ENCODE measurements at regions not wholly inside any gene's neighbourhood (a gene's known extent, or its start where the extent isn't known, plus 50 kb on each side); places are given as distances from the start of the nearest gene placed in this dataset.

DNA sequence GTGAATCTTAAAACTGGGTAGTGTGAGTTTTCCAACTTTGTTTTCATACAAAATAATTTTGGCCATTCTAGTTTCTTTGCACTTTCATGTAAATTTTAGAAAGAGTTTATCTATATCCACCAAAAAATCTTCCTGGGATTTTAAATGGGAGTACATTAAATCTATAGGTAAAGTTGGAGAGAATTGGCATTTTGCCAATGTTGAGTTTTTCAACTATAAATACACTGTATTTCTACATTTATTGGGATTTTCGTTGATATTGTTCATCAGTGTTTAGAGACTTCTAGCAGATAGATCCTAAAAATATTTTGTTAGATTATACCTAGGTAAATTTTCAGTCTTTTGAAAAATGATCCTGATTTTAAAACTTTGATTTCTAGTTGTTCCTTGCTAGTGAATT lies 83.1 kb upstream of the CCDC54 start:
- DNase-seq, result no peak

DNA sequence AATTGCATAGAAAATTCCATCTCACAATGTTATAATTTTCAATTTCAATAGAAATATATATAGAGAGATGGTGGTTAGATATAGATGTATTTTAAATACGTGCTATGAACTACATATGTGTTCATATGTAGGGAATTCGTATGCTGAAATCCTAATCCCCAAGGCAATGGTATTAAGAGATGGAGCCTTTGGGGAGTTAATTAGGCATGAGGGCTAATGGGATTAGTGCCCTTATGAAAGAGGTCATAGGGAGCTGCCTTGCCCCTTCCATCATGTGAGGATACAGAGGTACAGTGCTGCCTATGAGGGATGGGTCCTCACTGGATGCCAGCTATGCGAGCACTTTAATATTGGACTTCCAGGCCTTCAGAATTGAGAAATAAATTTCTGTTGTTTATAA lies 79.6 kb upstream of the CCDC54 start:
- DNase-seq, result no peak

DNA sequence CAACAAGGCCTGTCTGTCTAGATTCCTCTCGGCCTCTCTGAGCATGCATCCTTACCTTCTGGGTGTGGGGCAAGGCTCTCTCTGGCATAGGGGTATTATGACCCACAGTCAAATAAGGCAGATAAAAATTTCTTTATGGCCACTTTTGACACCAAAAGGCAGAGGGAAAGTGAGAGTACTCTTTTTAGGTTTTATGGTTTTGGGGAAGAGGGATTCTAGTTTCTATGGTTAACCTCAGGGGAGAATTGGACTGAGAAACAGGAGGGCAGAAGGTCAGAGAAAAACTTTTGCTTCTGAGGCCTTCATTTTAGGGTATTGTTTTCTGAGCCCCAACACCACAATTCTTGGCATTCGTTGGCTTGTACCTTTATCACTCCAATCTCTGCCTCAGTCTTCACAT lies 70.0 kb upstream of the CCDC54 start:
- no peak for DNase-seq

DNA sequence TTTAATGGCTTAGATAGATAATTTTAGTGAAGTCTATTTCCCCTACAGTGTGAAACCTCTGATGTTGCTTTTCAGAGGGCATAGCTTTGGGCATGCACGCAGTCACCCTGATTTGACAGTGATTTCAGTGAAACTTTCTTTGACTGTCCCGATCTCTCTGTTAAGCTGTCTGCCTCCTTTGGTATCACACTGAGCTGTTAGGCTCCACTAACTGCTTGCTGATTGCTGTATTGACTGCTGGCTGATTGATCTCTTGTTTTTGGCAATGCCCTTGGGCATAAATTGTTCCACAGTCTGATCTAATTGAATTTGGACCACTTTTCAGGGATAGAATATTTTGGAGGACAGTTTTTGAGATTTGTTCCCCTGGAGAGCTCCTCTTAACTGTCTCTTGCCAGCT lies 68.5 kb upstream of the CCDC54 start:
- DNase-seq, result no peak

DNA sequence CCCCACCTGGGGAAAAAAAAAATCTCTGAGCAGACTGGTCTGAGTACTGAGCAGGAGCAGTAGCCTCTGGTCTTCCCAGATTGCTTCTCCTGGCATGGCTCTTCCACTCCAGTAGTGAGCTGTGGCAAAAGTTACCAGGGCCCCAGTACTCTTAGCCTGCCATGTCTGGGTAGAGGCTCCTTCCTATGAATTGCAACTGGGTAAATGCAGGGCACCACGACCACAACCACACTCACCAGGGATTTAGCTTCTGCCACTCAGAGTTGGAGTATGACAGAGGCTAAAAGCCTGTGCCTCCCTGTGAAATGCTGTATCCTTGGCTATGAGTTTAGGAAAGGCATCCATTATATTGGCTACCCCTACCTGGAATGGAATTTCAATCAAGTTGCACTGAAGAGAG lies 67.9 kb upstream of the CCDC54 start:
- no peak for DNase-seq

DNA sequence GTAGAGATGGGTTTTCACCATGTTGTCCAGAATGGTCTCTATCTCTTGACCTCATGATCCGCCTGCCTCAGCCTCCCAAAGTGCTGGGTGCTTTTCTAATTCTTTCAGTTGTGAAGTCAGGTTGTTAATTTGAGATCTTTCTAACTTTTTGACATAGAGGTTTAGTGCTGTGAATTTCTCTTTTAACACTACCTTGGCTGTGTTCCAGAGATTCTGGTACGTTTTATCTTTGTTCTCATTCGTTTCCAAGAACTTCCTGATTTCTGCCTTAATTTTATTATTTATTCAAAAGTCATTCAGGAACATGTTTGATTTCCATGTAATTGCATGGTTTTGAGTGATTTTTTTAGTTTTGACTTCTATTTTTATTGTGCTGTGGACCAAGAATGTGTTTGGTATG lies 63.5 kb upstream of the CCDC54 start:
- DNase-seq, result no peak

DNA sequence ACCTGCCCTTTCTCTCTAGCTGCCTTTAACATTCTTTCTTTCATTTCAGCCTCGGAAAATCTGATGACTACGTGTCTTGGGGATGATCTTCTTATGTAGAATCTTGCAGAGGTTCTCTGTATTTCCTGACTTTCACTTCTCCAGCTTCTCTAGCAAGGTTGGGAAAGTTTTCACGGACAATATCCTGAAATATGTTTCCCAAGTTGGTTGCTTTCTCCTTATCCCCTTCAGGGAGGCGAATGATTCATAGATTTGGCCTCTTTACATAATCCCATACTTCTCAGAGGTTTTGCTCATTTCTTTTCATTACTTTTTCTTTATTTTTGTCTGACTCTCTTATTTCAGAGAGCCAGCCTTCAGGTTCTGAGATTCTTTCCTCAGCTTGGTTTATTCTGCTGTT lies 62.1 kb upstream of the CCDC54 start:
- DNase-seq, result no peak

DNA sequence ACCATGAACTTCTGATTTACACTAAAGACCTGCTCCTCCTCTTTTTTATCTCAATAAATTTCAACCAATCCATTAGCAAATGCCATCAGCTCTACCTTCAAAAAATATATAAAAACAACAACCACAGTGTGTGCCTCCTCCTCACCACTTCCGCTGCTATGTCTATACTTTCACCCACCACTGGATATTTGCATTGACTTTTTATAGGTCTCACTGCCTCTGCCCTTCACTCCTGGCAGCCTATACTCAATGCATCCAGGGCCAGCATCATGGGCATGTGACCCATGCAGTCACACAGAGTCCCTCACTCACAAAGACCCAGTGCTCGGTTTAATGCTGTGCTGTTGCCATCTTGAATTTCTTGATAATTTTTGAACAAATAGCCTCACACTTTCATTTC lies 53.5 kb upstream of the CCDC54 start:
- DNase-seq, result no peak

DNA sequence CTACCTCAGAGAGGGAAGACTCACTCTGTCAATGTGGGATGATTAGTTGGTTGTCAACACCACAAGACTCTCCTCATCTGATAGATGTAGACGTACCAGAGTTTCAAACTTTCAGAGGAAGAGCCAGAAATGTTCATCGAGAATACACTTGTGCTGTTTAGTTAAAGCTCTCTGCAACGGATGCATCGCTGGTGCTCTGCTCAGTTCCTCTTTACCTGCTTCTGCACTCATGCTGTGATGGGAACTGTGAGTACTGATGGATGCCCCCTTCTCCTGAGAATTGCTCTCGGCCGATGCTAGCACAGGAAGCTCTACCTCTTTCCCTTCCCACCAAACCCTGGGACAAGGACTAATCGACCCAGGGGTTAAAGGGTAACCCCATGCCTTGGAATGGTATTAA lies 51.8 kb upstream of the CCDC54 start:
- no peak for DNase-seq
